Activated T-cell treated with anti-CD3 and anti-CD28 coated beads, Interleukin-2, amount 50 U/mL, for 4 hours (primary cell): ENCODE measurements at regions not wholly inside any gene's neighbourhood (a gene's known extent, or its start where the extent isn't known, plus 50 kb on each side); places are given as distances from the start of the nearest gene placed in this dataset.

ENCODE experiments used
- ATAC-seq, 2 donors: fragments of 200-7000 bp; cut with Tn5 transposase; one replicate each; pipeline ENCODE4 v1.10.0; 2021
- DNase-seq: peaks from one replicate; pipeline ENCODE4 v3.0.0-alpha.2; 2020
- H3K27me3 Mint-ChIP-seq: one replicate; pipeline ENCODE4 v1.8.0; 2021; ENCODE audit warnings: low read depth, mixed read lengths
- H3K36me3 Mint-ChIP-seq: one replicate; pipeline ENCODE4 v1.8.0; 2022; ENCODE audit warnings: mixed read lengths; ENCODE audit not compliant: insufficient read depth
- H3K4me1 Mint-ChIP-seq: one replicate; pipeline ENCODE4 v1.8.0; 2021; ENCODE audit warnings: low read depth, mixed read lengths
- H3K4me3 Mint-ChIP-seq: one replicate; pipeline ENCODE4 v1.8.0; 2021; ENCODE audit warnings: mild to moderate bottlenecking, moderate library complexity, mixed read lengths
- H3K9me3 Mint-ChIP-seq: one replicate; pipeline ENCODE4 v1.8.0; 2021; ENCODE audit warnings: mixed read lengths

DNA sequence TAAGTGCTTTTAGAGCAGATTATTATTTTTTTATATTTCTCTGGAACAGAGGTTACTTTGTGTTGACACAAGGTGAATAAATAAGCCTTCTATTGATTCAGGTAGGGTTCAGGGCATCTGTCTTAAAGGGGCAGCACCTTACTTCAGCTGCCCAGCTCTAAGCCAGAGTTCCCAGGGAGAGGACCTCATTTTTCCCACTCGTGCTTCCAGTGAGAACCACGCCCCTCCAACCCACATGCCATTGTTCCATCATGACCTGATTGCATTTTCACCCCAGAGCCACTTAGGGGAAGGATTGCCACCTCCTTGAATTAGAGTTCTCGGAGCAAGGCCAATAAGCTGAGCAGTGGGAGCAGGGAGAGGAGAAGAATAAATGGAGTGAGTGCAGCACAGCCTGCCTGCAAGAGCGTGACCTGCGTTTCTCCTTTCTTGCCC, 104.3 kb upstream of the FRY start:
- no peaks in the 10 kb centered on the region for H3K9me3 Mint-ChIP-seq
- no peak for DNase-seq
- peaks cover 8% of the 10 kb centered on the region for H3K4me1 Mint-ChIP-seq
- H3K4me3 Mint-ChIP-seq, result no peak overlapping the region
- no peak for ATAC-seq
- H3K27me3 Mint-ChIP-seq, result no peaks in the 10 kb centered on the region
- no peaks in the 10 kb centered on the region for H3K36me3 Mint-ChIP-seq

- Mint-ChIP-seq H3K4me1 (peaks cover 8% of the 10 kb centered on the region), H3K9me3 (no peaks in the 10 kb centered on the region), H3K27me3 (no peaks in the 10 kb centered on the region), H3K36me3 (no peaks in the 10 kb centered on the region), H3K4me3 (no peak overlapping the region)
- DNase-seq (no peak), ATAC-seq (no peak)
These were observed 102.4 kb upstream of the FRY start for GRCh38 chr13:31929031-31929770.

DNA sequence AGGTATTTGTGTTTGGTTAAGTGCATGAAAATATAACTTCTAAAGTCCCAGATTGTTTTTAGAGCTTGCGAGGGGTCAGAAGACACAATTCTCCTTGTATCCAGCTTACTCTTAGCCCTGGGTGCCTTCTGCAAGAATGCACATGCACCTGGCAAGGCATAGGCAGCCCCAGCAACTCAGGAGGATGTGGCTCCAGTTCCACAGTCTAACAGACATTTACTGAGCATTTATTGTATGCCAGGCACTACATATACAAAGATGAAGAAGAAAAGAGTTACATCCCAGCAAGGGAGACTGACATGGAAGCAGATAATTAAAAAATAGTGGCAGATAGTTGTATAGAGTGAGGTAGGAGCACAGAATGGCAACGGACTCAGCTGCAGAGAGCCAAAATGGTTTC, 101.1 kb upstream of the FRY start:
- Mint-ChIP-seq H3K4me1 (peaks cover 8% of the 10 kb centered on the region), H3K9me3 (no peaks in the 10 kb centered on the region), H3K27me3 (no peaks in the 10 kb centered on the region), H3K4me3 (no peak overlapping the region), H3K36me3 (no peaks in the 10 kb centered on the region)
- DNase-seq (no peak), ATAC-seq (no peak)

GRCh38 chr13:31930901-31931522, 100.6 kb upstream of the FRY start:
- no peaks in the 10 kb centered on the region for H3K27me3 Mint-ChIP-seq
- ATAC-seq (peak; percentile 23 to 73), DNase-seq (no peak)
- H3K36me3 Mint-ChIP-seq, result no peaks in the 10 kb centered on the region
- no peak overlapping the region for H3K4me3 Mint-ChIP-seq
- no peaks in the 10 kb centered on the region for H3K9me3 Mint-ChIP-seq
- H3K4me1 Mint-ChIP-seq, result peaks cover 8% of the 10 kb centered on the region

GRCh38 chr13:31937436-31937835, 94.1 kb upstream of the FRY start:
- H3K4me1 Mint-ChIP-seq, result no peaks in the 10 kb centered on the region
- DNase-seq (no peak), ATAC-seq (no peak)
- H3K9me3 Mint-ChIP-seq, result no peaks in the 10 kb centered on the region
- no peaks in the 10 kb centered on the region for H3K36me3 Mint-ChIP-seq
- H3K27me3 Mint-ChIP-seq, result no peaks in the 10 kb centered on the region
- no peak overlapping the region for H3K4me3 Mint-ChIP-seq

- Mint-ChIP-seq H3K4me1 (no peaks in the 10 kb centered on the region), H3K4me3 (no peak overlapping the region), H3K9me3 (no peaks in the 10 kb centered on the region), H3K36me3 (no peaks in the 10 kb centered on the region), H3K27me3 (no peaks in the 10 kb centered on the region)
- ATAC-seq (no peak), DNase-seq (no peak)
These were observed 91.5 kb upstream of the FRY start for GRCh38 chr13:31940076-31940475.

- Mint-ChIP-seq H3K36me3 (no peaks in the 10 kb centered on the region), H3K9me3 (no peaks in the 10 kb centered on the region), H3K27me3 (no peaks in the 10 kb centered on the region), H3K4me3 (no peak overlapping the region), H3K4me1 (no peaks in the 10 kb centered on the region)
- no peak for DNase-seq
- no peak for ATAC-seq
These were observed 88.0 kb upstream of the FRY start for GRCh38 chr13:31943591-31943990.

- Mint-ChIP-seq H3K4me3 (no peak overlapping the region), H3K27me3 (no peaks in the 10 kb centered on the region), H3K4me1 (no peaks in the 10 kb centered on the region), H3K36me3 (no peaks in the 10 kb centered on the region), H3K9me3 (no peaks in the 10 kb centered on the region)
- DNase-seq (no peak), ATAC-seq (no peak)
These were observed 87.1 kb upstream of the FRY start for GRCh38 chr13:31944262-31945160.

GRCh38 chr13:31945202-31945961, 86.2 kb upstream of the FRY start:
- Mint-ChIP-seq H3K27me3 (no peaks in the 10 kb centered on the region), H3K4me3 (no peak overlapping the region), H3K36me3 (no peaks in the 10 kb centered on the region), H3K4me1 (no peaks in the 10 kb centered on the region), H3K9me3 (no peaks in the 10 kb centered on the region)
- no peak for DNase-seq
- no peak for ATAC-seq

DNA sequence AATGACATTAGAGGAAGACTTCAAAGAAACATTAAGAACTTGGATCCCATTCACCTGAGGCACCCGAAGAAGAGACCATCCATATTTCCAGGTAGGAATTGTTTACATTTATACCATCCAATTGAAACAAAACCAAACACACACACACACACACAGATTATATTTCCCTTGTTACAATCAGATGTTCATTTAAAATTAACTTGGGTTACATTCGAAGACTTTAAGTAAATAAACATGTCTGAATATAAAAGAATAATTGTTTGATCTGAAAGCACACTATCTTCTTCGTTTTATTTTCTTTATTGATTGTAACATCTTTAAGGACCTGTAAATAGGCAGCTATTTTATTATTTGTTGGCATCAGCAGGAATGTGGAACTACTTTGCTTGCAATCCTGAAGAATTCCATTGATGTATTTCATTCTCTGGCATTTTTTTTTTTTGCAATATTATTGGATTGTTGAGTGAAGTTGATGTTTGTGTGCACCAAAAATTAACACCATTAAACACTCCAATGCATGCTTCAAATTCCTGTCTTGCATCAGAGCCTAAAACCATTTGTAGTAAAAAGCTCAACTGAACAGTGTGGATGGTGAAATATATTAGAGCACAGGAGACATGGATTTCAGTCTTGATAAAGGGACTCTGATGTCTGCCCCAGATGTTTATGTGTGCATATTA, 85.3 kb upstream of the FRY start:
- Mint-ChIP-seq H3K9me3 (no peaks in the 10 kb centered on the region), H3K36me3 (no peaks in the 10 kb centered on the region), H3K27me3 (no peaks in the 10 kb centered on the region), H3K4me3 (no peak overlapping the region), H3K4me1 (peaks cover under 1% of the 10 kb centered on the region)
- DNase-seq (no peak), ATAC-seq (no peak)

- no peaks in the 10 kb centered on the region for H3K9me3 Mint-ChIP-seq
- H3K27me3 Mint-ChIP-seq, result no peaks in the 10 kb centered on the region
- peaks cover 2% of the 10 kb centered on the region for H3K4me1 Mint-ChIP-seq
- H3K36me3 Mint-ChIP-seq, result no peaks in the 10 kb centered on the region
- no peak for DNase-seq
- no peak for ATAC-seq
- no peak overlapping the region for H3K4me3 Mint-ChIP-seq
These were observed 84.5 kb upstream of the FRY start for GRCh38 chr13:31947105-31947504.

DNA sequence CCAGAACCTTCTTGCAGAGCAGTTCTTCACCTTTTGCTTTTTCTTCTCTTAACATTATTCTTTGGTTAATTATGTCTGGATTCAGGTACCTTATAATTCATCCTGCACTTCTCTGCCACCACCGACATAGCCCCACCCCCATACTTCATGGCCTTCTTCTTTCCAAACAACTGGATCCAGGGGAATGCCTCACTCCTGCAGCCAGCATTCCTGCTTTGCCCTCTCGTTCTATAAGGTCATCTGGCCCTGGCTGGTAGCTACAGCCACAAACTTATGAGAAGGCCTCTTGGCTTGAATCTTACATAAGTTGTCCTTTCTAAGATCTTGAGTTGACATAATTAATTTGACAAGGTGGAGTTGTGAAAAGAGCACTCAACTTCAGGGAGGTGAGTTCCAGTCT, 84.1 kb upstream of the FRY start:
- ATAC-seq, result no peak
- Mint-ChIP-seq H3K36me3 (no peaks in the 10 kb centered on the region), H3K4me1 (peaks cover 2% of the 10 kb centered on the region), H3K27me3 (no peaks in the 10 kb centered on the region), H3K4me3 (no peak overlapping the region), H3K9me3 (no peaks in the 10 kb centered on the region)
- DNase-seq, result no peak

- ATAC-seq (no peak), DNase-seq (no peak)
- Mint-ChIP-seq H3K36me3 (peaks cover 2% of the 10 kb centered on the region), H3K9me3 (no peaks in the 10 kb centered on the region), H3K4me1 (peaks cover 2% of the 10 kb centered on the region), H3K27me3 (no peaks in the 10 kb centered on the region), H3K4me3 (no peak overlapping the region)
These were observed 82.1 kb upstream of the FRY start for GRCh38 chr13:31949486-31949885.
